MCF 10A (cell line): ENCODE measurements at regions not wholly inside any gene's neighbourhood (a gene's known extent, or its start where the extent isn't known, plus 50 kb on each side); places are given as distances from the start of the nearest gene placed in this dataset.

Experiments used
- BruUV-seq: library from RNA; stranded (reverse); fragments of 400-500 nt; replicated peaks from 2 replicates; lab custom pipeline; 2021; lab: Mats Ljungman, UMichigan
- CTCF ChIA-PET: fragments of 300-600 bp; sonication (Branson Sonifier 250); formaldehyde crosslinking; extraction: SDS; loops from one replicate; lab custom pipeline; 2021; ENCODE audit warnings: antibody characterized with exemption, inconsistent platforms; lab: Yijun Ruan, JAX
- POLR2A ChIA-PET: fragments of 300-600, 350-650 bp; sonication (Branson Sonifier 250); formaldehyde crosslinking; extraction: SDS; loops from one replicate; lab custom pipeline; 2020; ENCODE audit warnings: antibody characterized with exemption, inconsistent platforms; lab: Yijun Ruan, JAX
- DNase-seq: peaks from one replicate; pipeline ENCODE4 v3.0.0-alpha.2; 2018; ENCODE audit not compliant: unreplicated experiment
- H3K27ac Mint-ChIP-seq: one replicate; pipeline ENCODE4 v1.8.0; 2022; ENCODE audit warnings: mild to moderate bottlenecking, low read depth, mixed read lengths; ENCODE audit not compliant: unreplicated experiment
- H3K27me3 Mint-ChIP-seq: one replicate; pipeline ENCODE4 v1.8.0; 2022; ENCODE audit warnings: mixed read lengths; ENCODE audit not compliant: insufficient read depth, unreplicated experiment
- H3K36me3 Mint-ChIP-seq: one replicate; pipeline ENCODE4 v1.8.0; 2022; ENCODE audit warnings: mild to moderate bottlenecking, moderate library complexity, mixed read lengths; ENCODE audit not compliant: insufficient read depth, unreplicated experiment
- H3K4me1 Mint-ChIP-seq: one replicate; pipeline ENCODE4 v1.8.0; 2022; ENCODE audit warnings: mixed read lengths; ENCODE audit not compliant: insufficient read depth, unreplicated experiment
- H3K4me3 Mint-ChIP-seq: one replicate; pipeline ENCODE4 v1.8.0; 2022; ENCODE audit warnings: mild to moderate bottlenecking, moderate library complexity, mixed read lengths; ENCODE audit not compliant: unreplicated experiment
- H3K9me3 Mint-ChIP-seq: one replicate; pipeline ENCODE4 v1.8.0; 2022; ENCODE audit warnings: mixed read lengths; ENCODE audit not compliant: unreplicated experiment
- intact Hi-C: fragments of 100-400 bp; cut with micrococcal nuclease; formaldehyde crosslinking; loops from 2 replicates; pipeline ENCODE4 v1.14.1; 2022
- TF ChIP-seq, protein P1 (sequence below): fragments of 200-600 bp; IDR thresholded peaks from one replicate; pipeline ENCODE4 v1.8.0; 2022; ENCODE audit warnings: antibody characterized with exemption, mild to moderate bottlenecking; ENCODE audit not compliant: unreplicated experiment

DNA sequence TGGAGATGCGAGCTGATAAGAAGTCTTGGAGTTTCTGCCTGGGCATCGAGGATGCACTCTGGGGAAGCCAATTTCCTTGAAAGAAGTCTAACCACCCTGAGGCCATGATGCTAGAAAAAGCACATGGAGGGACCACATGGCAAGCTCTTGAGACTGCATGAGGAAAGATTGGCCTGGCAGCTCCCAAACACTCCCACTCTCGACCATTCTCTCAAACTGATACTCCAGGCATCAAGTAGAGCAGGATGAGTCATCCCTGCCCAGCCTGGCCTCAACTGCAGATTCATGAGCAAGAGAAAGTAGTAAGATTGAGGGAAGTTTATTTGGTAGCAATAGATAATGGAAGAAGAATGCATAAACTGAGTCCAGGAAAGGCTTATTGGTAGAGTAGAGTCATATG is 194.3 kb downstream of the KIF18A start:
- H3K27me3 Mint-ChIP-seq = no peaks in the 10 kb centered on the region
- ChIA-PET CTCF (interaction anchor here (0.7 to 1.6 kb wide), 3 partner anchors 11 to 369 kb away, joined by 3 to 8 read pairs (median 3); no protein-coding TSS in a partner anchor), POLR2A (interaction anchor here (0.5 to 1.2 kb wide), 4 partner anchors 10 to 842 kb away, joined by 3 read pairs; no protein-coding TSS in a partner anchor)
- H3K27ac Mint-ChIP-seq = no peak overlapping the region
- no peak overlapping the region for H3K4me3 Mint-ChIP-seq
- peaks cover 20% of the 10 kb centered on the region for H3K4me1 Mint-ChIP-seq
- no peaks in the 10 kb centered on the region for H3K36me3 Mint-ChIP-seq
- H3K9me3 Mint-ChIP-seq = no peaks in the 10 kb centered on the region
- BruUV-seq = no TSS peak
- TF ChIP-seq, protein P1, sequence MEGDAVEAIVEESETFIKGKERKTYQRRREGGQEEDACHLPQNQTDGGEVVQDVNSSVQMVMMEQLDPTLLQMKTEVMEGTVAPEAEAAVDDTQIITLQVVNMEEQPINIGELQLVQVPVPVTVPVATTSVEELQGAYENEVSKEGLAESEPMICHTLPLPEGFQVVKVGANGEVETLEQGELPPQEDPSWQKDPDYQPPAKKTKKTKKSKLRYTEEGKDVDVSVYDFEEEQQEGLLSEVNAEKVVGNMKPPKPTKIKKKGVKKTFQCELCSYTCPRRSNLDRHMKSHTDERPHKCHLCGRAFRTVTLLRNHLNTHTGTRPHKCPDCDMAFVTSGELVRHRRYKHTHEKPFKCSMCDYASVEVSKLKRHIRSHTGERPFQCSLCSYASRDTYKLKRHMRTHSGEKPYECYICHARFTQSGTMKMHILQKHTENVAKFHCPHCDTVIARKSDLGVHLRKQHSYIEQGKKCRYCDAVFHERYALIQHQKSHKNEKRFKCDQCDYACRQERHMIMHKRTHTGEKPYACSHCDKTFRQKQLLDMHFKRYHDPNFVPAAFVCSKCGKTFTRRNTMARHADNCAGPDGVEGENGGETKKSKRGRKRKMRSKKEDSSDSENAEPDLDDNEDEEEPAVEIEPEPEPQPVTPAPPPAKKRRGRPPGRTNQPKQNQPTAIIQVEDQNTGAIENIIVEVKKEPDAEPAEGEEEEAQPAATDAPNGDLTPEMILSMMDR = no peak
- intact Hi-C loops = no loop called here
- DNase-seq = peak; percentile 58

GRCh38 chr11:27912916-27913315 is 195.0 kb downstream of the KIF18A start:
- Mint-ChIP-seq H3K27me3 (no peaks in the 10 kb centered on the region), H3K4me1 (peaks cover 20% of the 10 kb centered on the region), H3K4me3 (no peak overlapping the region), H3K27ac (no peak overlapping the region), H3K9me3 (no peaks in the 10 kb centered on the region), H3K36me3 (no peaks in the 10 kb centered on the region)
- intact Hi-C loops = no loop called here
- TF ChIP-seq, protein P1 = no peak
- DNase-seq = peak; percentile 26
- ChIA-PET CTCF (interaction anchor here (0.6 to 1.6 kb wide), 4 partner anchors 11 to 376 kb away, joined by 3 to 8 read pairs (median 3); no protein-coding TSS in a partner anchor), POLR2A (interaction anchor here (0.5 to 0.7 kb wide), 2 partner anchors 14 to 842 kb away, joined by 3 read pairs; no protein-coding TSS in a partner anchor)
- no TSS peak for BruUV-seq

GRCh38 chr11:27910186-27910931 is 197.6 kb downstream of the KIF18A start:
- H3K4me3 Mint-ChIP-seq = no peak overlapping the region
- peak; percentile 56 for DNase-seq
- peaks cover 14% of the 10 kb centered on the region for H3K4me1 Mint-ChIP-seq
- no peaks in the 10 kb centered on the region for H3K36me3 Mint-ChIP-seq
- no peaks in the 10 kb centered on the region for H3K27me3 Mint-ChIP-seq
- ChIA-PET CTCF (no interaction called here), POLR2A (interaction anchor here (0.6 to 1.0 kb wide), 2 partner anchors 199 to 359 kb away, joined by 3 read pairs; no protein-coding TSS in a partner anchor)
- intact Hi-C loops = no loop called here
- TF ChIP-seq, protein P1 = no peak
- H3K27ac Mint-ChIP-seq = no peak overlapping the region
- peaks cover 10% of the 10 kb centered on the region for H3K9me3 Mint-ChIP-seq
- no TSS peak for BruUV-seq

- Mint-ChIP-seq H3K4me1 (peaks cover 14% of the 10 kb centered on the region), H3K27me3 (no peaks in the 10 kb centered on the region), H3K4me3 (no peak overlapping the region), H3K9me3 (peaks cover 10% of the 10 kb centered on the region), H3K36me3 (no peaks in the 10 kb centered on the region), H3K27ac (no peak overlapping the region)
- intact Hi-C loops = no loop called here
- CTCF ChIA-PET = no interaction called here
- no peak for DNase-seq
- POLR2A ChIA-PET = no interaction called here
- TF ChIP-seq, protein P1 = no peak
- no TSS peak for BruUV-seq
Observed at GRCh38 chr11:27909386-27909785, 198.6 kb downstream of the KIF18A start.
